ENCODE measurements at regions not wholly inside any gene's neighbourhood (a gene's known extent, or its start where the extent isn't known, plus 50 kb on each side); places are given as distances from the start of the nearest gene placed in this dataset.

GRCh38 chr6:3633711-3634110 is 117.8 kb downstream of the PXDC1 start:
- no peak for TF ChIP-seq EZH2 (IDR thresholded peaks at IDR 0.05; ENCODE audit: insufficient read depth, poor library complexity, severe bottlenecking)
- no peak for TF ChIP-seq EZH2phosphoT487 (IDR thresholded peaks at IDR 0.05; ENCODE audit: insufficient read depth, low read depth)

Data from GM23248 (cell line).